ENCODE measurements at regions not wholly inside any gene's neighbourhood (a gene's known extent, or its start where the extent isn't known, plus 50 kb on each side); places are given as distances from the start of the nearest gene placed in this dataset.

DNA sequence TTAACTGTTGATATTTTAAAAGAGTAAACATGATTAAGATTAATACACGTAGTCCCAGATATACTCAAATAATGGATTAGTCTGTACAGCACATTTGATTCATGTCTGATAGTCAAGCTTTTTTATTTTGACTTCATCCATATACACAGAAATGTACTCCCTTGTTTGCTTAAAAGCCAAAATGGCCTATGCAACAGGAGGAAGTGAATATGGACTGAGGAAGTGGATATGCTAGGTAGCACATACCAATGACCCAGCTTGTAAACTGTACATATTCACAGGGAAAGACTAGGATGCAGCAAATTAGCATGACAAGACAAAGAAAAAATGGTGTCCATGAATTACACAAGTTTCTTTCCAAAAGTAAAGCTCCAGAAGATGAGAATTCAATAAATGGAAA, 109.7 kb downstream of the CAAP1 start:
- TF ChIP-seq, protein P1, sequence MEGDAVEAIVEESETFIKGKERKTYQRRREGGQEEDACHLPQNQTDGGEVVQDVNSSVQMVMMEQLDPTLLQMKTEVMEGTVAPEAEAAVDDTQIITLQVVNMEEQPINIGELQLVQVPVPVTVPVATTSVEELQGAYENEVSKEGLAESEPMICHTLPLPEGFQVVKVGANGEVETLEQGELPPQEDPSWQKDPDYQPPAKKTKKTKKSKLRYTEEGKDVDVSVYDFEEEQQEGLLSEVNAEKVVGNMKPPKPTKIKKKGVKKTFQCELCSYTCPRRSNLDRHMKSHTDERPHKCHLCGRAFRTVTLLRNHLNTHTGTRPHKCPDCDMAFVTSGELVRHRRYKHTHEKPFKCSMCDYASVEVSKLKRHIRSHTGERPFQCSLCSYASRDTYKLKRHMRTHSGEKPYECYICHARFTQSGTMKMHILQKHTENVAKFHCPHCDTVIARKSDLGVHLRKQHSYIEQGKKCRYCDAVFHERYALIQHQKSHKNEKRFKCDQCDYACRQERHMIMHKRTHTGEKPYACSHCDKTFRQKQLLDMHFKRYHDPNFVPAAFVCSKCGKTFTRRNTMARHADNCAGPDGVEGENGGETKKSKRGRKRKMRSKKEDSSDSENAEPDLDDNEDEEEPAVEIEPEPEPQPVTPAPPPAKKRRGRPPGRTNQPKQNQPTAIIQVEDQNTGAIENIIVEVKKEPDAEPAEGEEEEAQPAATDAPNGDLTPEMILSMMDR (tag by site-specific recombination; IDR thresholded peaks at IDR 0.05), result no peak
- TF ChIP-seq, protein P2, sequence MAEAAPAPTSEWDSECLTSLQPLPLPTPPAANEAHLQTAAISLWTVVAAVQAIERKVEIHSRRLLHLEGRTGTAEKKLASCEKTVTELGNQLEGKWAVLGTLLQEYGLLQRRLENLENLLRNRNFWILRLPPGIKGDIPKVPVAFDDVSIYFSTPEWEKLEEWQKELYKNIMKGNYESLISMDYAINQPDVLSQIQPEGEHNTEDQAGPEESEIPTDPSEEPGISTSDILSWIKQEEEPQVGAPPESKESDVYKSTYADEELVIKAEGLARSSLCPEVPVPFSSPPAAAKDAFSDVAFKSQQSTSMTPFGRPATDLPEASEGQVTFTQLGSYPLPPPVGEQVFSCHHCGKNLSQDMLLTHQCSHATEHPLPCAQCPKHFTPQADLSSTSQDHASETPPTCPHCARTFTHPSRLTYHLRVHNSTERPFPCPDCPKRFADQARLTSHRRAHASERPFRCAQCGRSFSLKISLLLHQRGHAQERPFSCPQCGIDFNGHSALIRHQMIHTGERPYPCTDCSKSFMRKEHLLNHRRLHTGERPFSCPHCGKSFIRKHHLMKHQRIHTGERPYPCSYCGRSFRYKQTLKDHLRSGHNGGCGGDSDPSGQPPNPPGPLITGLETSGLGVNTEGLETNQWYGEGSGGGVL (tag by site-specific recombination; IDR thresholded peaks at IDR 0.05), result no peak
- TF ChIP-seq ZNF837 (tag by site-specific recombination; IDR thresholded peaks at IDR 0.05), result no peak
- TF ChIP-seq ZNF302 (tag by site-specific recombination; IDR thresholded peaks at IDR 0.05; ENCODE audit: low read depth), result no peak
- TF ChIP-seq ZNF433 (tag by site-specific recombination; IDR thresholded peaks at IDR 0.05; ENCODE audit: low read depth), result no peak
- no peak for TF ChIP-seq ZNF521 (tag by site-specific recombination; IDR thresholded peaks at IDR 0.05)

All from HEK293 (cell line).